ENCODE measurements at regions not wholly inside any gene's neighbourhood (a gene's known extent, or its start where the extent isn't known, plus 50 kb on each side); places are given as distances from the start of the nearest gene placed in this dataset.

- in situ Hi-C loops (cut with HindIII; ENCODE audit: low sequenced_read_pairs), result no loop called here
- peak; percentile 75 for DNase-seq (ENCODE audit: low read depth, low spot score)
- no peak for TF ChIP-seq CTCF (IDR thresholded peaks at IDR 0.05; ENCODE audit: low read depth, low read length)
- H3K4me3 ChIP-seq (ENCODE audit: low read depth, low read length), result no peak overlapping the region
Observed at GRCh38 chr3:159788291-159788690, 200.3 kb upstream of the IL12A start.

GRCh38 chr3:159789017-159789416, 199.6 kb upstream of the IL12A start:
- TF ChIP-seq CTCF (IDR thresholded peaks at IDR 0.05; ENCODE audit: low read depth, low read length), result no peak
- H3K4me3 ChIP-seq (ENCODE audit: low read depth, low read length), result no peak overlapping the region

GRCh38 chr3:159789742-159790635, 198.6 kb upstream of the IL12A start:
- no peak for TF ChIP-seq CTCF (IDR thresholded peaks at IDR 0.05; ENCODE audit: low read depth, low read length)
- no peak for DNase-seq (ENCODE audit: low read depth, low spot score)
- H3K4me3 ChIP-seq (ENCODE audit: low read depth, low read length), result no peak overlapping the region
- in situ Hi-C loops (cut with HindIII; ENCODE audit: low sequenced_read_pairs), result no loop called here

More at GRCh38 chr3:159789017-159789416, 199.6 kb upstream of the IL12A start:
- in situ Hi-C loops (cut with HindIII; ENCODE audit: low sequenced_read_pairs), result no loop called here
- DNase-seq (ENCODE audit: low read depth, low spot score), result no peak

GRCh38 chr3:159791336-159791735, 197.3 kb upstream of the IL12A start:
- H3K4me3 ChIP-seq (ENCODE audit: low read depth, low read length), result no peak overlapping the region
- no peak for DNase-seq (ENCODE audit: low read depth, low spot score)
- TF ChIP-seq CTCF (IDR thresholded peaks at IDR 0.05; ENCODE audit: low read depth, low read length), result no peak
- in situ Hi-C loops (cut with HindIII; ENCODE audit: low sequenced_read_pairs), result no loop called here

GRCh38 chr3:159792070-159792469, 196.6 kb upstream of the IL12A start:
- no peak overlapping the region for H3K4me3 ChIP-seq (ENCODE audit: low read depth, low read length)
- in situ Hi-C loops (cut with HindIII; ENCODE audit: low sequenced_read_pairs), result no loop called here
- TF ChIP-seq CTCF (IDR thresholded peaks at IDR 0.05; ENCODE audit: low read depth, low read length), result no peak
- no peak for DNase-seq (ENCODE audit: low read depth, low spot score)

GRCh38 chr3:159795042-159795441, 193.6 kb upstream of the IL12A start:
- in situ Hi-C loops (cut with HindIII; ENCODE audit: low sequenced_read_pairs), result no loop called here
- H3K4me3 ChIP-seq (ENCODE audit: low read depth, low read length), result no peak overlapping the region
- TF ChIP-seq CTCF (IDR thresholded peaks at IDR 0.05; ENCODE audit: low read depth, low read length), result no peak
- no peak for DNase-seq (ENCODE audit: low read depth, low spot score)
